HG03135 (cell line): ENCODE measurements at regions not wholly inside any gene's neighbourhood (a gene's known extent, or its start where the extent isn't known, plus 50 kb on each side); places are given as distances from the start of the nearest gene placed in this dataset.

ENCODE experiments used
- ATAC-seq: cut with Tn5 transposase; IDR thresholded peaks from one replicate; pipeline ENCODE4 v1.9.1; 2021; ENCODE audit warnings: mild to moderate bottlenecking, moderate library complexity; ENCODE audit not compliant: unreplicated experiment

DNA sequence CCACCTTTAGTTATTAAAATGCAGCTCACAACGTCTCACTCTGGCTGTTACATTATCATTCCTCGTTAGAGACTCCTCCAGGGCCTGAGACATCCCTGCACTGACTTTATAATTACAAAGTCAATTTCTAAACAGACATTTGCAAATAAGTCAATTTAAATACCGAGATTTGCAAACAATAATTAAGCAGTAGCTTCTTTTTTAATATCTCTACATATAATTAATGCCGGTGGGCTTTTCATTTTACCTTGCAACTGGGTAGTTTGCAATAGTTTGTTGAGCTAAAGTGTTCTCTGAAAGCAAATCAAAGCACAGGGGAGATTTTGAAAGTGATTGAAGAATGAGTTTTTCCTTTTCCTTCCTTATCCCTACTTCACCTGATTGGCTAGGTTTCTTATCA is 154.4 kb downstream of the TLR4 start:
- no peak for ATAC-seq

GRCh38 chr9:117860849-117861248 is 156.6 kb downstream of the TLR4 start:
- ATAC-seq = no peak

DNA sequence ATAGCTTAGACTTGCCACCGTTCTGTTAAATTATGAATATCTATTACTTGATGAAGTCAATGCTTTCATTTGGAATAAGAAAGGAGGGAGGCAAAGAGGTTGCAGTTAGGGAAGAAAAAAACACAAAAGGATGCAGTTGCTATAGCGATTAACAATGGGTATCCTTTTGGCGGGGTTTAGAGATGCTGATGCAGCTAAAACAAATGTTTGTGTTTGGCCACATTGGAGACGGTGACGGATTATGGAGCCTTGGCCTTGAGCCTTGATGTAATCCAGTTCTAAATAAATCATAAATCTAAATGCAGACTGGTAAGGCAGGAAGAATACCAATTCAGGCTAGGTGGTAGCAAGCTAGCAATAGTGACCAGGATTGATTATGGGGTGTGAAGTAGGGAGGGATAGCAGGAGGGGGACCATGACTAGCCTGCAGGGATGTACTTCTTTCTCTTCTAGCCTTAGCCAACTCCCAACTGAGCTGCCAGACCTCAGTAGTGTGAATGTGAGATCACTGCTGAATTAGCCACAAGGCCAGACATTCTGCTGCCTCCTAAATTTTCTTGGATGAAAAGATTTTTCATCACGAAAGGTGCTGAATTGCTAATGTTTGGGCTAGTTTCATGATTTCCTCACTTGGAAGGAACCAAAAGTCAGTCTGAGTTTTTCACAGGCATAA is 160.3 kb downstream of the TLR4 start:
- no peak for ATAC-seq

- ATAC-seq = no peak
Measured at GRCh38 chr9:117868594-117868993, 164.4 kb downstream of the TLR4 start.

GRCh38 chr9:117869287-117869686 is 165.1 kb downstream of the TLR4 start:
- ATAC-seq = no peak

DNA sequence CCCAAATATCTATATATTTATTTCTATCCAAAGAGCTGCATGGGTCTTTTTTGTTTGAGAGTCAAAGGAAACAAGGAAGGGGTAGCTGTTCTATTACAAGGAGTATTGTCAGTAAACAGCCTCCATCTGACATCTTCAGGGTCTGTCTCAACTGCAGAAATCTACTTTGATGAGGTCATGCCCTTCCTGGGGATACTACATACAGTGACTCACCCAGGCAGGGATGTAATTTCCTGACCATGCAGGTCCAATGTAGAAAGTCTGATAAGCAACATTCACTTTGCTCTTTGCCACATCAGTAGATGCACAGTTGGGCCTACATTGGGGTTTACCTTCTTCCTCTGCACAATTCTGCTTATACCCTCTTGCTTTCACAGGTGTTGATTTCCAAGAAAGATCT is 165.5 kb downstream of the TLR4 start:
- no peak for ATAC-seq

DNA sequence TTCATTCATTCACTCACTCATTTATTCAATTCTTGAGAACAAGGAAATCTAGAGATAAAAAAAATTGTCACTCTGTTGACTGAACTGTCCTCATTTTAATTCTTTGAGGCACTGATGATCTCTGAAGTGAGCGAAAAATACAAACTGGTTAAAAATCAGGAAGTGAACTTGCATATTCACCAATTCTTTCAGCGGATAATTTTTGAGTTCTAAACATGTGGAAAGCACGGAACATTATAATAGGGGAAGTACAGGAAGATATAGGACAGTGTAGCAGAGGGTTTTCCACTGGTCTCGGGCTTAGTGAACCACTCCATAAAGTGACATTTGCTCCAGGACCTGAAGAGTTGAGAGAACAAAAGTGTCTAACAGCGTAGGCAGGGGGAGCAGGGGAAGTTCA is 169.5 kb downstream of the TLR4 start:
- ATAC-seq = no peak

DNA sequence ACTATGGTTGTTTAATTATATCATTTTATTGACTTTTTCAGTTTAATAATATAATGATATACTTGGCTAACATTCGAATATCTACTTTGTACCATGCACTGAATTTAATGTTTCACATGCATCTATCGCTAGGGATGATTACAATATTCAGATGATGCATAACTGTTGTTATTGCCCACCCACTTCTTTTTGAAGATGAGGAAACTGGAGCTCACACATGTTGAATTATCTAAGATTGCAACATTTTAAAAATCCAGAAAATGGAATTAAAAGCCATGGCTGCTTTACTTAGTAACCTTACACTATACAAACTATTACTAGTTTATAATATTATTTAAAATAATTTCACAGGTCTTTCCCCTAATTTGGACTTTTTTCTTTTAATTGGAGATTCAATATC is 171.7 kb downstream of the TLR4 start:
- ATAC-seq = no peak

DNA sequence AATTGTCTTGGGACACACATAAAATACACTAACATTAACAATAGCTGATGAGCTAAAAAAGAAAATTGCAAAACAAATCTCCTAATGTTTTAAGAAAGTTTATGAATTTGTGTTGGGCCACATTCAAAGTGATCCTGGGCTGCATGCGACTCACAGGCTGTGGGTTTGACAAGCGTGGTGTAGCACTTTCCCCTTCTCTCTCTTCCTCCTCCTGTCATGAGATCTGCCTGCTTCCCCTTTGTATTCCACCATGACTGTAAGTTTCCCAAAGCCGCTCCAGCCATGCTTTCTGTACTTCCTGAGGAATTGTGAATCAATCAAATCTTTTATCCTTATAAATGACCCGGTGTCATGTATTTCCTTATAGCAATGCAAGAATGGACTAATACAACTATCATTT is 178.0 kb downstream of the TLR4 start:
- no peak for ATAC-seq

DNA sequence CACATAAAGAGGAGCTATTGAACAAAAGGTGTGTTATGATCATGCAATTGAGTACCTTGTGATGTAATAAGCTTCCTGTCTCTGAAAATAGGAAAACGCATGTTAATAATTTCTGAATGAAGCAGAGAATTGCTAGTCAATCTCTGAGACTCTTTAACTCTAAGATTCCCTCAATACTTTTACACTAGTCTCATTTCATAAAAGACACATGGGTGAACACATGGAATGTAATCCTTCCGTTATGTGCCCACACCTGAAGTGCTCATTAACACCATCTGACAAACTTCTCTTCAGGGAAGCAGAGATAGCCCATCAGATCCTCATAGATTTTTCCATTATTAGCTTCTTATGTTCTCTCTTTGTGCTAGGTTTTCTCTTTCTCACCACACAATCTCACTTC is 182.4 kb downstream of the TLR4 start:
- ATAC-seq = no peak

GRCh38 chr9:117887383-117887782 is 183.2 kb downstream of the TLR4 start:
- ATAC-seq = no peak

DNA sequence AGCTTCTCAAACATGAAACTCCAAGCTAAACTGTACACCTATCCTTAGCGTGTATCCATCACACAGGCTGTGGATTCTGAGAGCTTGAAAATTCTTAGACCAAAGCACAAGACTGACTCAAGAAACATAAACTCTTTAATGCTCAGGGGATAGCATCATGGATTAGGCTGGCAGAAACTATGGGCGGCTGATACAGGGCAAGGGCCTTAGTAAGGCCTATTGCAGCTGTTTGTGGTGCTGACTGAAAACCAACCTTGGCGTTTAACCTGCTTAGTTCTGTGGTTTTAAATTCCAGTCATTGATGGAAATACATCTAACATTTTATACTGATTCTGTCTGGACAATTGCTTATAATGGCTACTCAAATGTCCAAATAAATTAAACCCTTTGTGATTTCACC is 183.7 kb downstream of the TLR4 start:
- ATAC-seq = no peak

DNA sequence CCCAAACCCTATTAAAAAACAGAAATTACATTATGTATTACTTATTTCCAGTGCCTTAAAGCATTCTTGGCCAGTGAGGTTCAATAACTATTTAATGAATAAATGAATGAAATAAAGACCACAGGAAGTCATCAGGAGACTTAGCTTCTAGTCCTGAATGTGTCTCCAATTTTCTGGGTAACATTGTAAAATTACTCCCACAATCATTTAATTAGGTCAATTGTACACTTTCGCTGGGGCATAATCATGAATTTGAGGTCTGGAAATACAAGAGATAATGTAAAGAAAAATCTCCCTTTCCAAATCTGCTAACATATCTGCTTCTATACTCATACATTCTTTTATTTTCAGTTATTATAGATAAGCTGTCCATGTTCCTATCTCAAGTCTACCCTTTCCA is 199.2 kb downstream of the TLR4 start:
- ATAC-seq = no peak

- no peak for ATAC-seq
Measured at GRCh38 chr9:117906763-117907162, 202.6 kb downstream of the TLR4 start.

DNA sequence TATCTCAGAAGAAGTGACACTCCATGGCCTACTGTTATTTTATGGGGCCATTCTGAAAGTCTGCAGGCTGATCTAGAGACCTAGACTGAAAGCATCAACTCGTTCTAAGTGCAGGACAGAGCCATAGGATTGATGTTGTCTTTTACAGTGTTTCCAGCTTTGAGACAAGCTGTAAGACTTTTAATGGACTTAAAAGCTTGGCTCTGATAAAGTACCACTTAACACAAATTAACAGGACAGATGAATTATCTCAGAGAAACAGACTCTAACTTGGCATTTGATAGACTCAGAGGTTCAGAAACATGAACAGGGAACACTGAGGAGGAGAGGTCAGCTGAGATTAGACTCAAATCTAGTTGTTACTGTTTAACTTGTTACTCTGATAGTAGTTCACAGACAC is 203.2 kb downstream of the TLR4 start:
- ATAC-seq = no peak

GRCh38 chr9:117916291-117916690 is 212.1 kb downstream of the TLR4 start:
- no peak for ATAC-seq

DNA sequence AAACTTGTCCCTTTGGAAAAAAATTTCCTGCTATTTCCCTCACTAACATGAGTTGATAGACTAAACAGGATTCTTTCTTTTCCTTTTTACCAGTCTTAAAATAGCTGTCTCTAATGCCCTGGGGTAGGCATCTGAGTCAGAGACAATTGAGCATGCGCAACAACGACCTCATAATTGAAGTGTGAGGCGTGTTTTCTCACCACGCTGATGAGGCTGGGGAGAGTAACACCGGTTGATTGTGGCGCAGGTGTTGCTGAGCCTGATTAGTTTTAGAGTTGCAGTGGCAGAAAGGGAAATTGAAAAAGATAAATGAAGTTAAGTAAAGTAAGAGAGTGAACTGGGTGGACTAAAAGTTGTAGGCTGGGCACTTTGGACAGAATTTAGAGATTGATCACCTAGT is 213.7 kb downstream of the TLR4 start:
- ATAC-seq = no peak

GRCh38 chr9:117919538-117919937 is 215.3 kb downstream of the TLR4 start:
- ATAC-seq = no peak

- ATAC-seq = no peak
Measured at GRCh38 chr9:117926031-117926658, 221.9 kb downstream of the TLR4 start.

- ATAC-seq = no peak
Measured at GRCh38 chr9:117927354-117927753, 223.2 kb downstream of the TLR4 start.

GRCh38 chr9:117929868-117930267 is 225.7 kb downstream of the TLR4 start:
- no peak for ATAC-seq

DNA sequence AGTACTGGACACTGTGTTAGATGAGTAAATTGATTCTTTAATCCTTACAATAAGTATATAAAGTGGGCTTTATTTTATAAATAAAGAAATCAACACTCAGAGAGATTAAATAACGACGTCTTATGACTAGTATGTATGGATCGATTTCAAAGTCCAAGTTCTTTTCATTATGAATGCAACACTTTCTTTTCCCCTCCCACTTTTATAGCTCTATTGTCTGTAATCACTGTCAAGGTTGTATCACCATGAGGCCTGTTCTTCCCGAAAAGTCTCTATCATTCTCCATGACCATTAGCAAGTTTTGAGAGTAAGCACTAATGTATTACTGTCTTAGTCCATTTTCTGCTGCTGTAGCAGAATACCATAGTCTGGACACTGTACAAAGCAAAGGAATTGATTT is 228.4 kb downstream of the TLR4 start:
- no peak for ATAC-seq
